Choroid plexus epithelial cell (primary cell): ENCODE measurements at regions not wholly inside any gene's neighbourhood (a gene's known extent, or its start where the extent isn't known, plus 50 kb on each side); places are given as distances from the start of the nearest gene placed in this dataset.

ENCODE experiments used
- DNase-seq: peaks from one replicate; pipeline ENCODE4 v3.0.0-alpha.2; 2010; ENCODE audit warnings: low read depth
- H3K4me3 ChIP-seq: 2 replicates; pipeline ENCODE4 v1.5.1; 2011; ENCODE audit warnings: low read depth, mild to moderate bottlenecking, control low read depth, low read length, moderate library complexity
- CTCF ChIP-seq: conservative IDR thresholded peaks from 2 replicates; pipeline ENCODE4 v1.5.1; 2011; ENCODE audit warnings: low read depth, mild to moderate bottlenecking, control low read depth, inconsistent platforms, low read length, moderate library complexity

- no peak for DNase-seq
- TF ChIP-seq CTCF = no peak
- H3K4me3 ChIP-seq = no peak overlapping the region
Measured at GRCh38 chr16:85371948-85372347, 241.2 kb upstream of the GSE1 start.

GRCh38 chr16:85372627-85373372 lies 240.3 kb upstream of the GSE1 start:
- peak; percentile 60 for DNase-seq
- no peak for TF ChIP-seq CTCF
- no peak overlapping the region for H3K4me3 ChIP-seq

GRCh38 chr16:85373741-85374570 lies 239.2 kb upstream of the GSE1 start:
- DNase-seq = no peak
- H3K4me3 ChIP-seq = no peak overlapping the region
- TF ChIP-seq CTCF = no peak

GRCh38 chr16:85374571-85374872 lies 238.6 kb upstream of the GSE1 start:
- no peak for TF ChIP-seq CTCF
- no peak overlapping the region for H3K4me3 ChIP-seq
- DNase-seq = no peak

- DNase-seq = no peak
- H3K4me3 ChIP-seq = no peak overlapping the region
- no peak for TF ChIP-seq CTCF
Measured at GRCh38 chr16:85375282-85375681, 237.8 kb upstream of the GSE1 start.

- no peak for TF ChIP-seq CTCF
- no peak overlapping the region for H3K4me3 ChIP-seq
- DNase-seq = no peak
Measured at GRCh38 chr16:85376292-85377095, 236.6 kb upstream of the GSE1 start.
